IPS-20b (cell line): ENCODE measurements at regions not wholly inside any gene's neighbourhood (a gene's known extent, or its start where the extent isn't known, plus 50 kb on each side); places are given as distances from the start of the nearest gene placed in this dataset.
"Not testable (repeated sequence)": the region's sequence is repeated elsewhere in the genome, so short reads cannot be mapped to it uniquely, and the experiment has no call there.

Experiments used
- H3K27ac ChIP-seq: one replicate; pipeline ENCODE4 v1.5.1; 2013; ENCODE audit warnings: low read length
- H3K27me3 ChIP-seq: 2 replicates; pipeline ENCODE4 v1.6.1; 2013; ENCODE audit warnings: mild to moderate bottlenecking, low read length, inconsistent platforms; ENCODE audit not compliant: insufficient read depth
- H3K36me3 ChIP-seq: 2 replicates; pipeline ENCODE4 v1.6.1; 2013; ENCODE audit warnings: low read depth, mild to moderate bottlenecking, inconsistent platforms, low read length, moderate library complexity; ENCODE audit not compliant: insufficient read depth
- H3K4me1 ChIP-seq: 2 replicates; pipeline ENCODE4 v1.6.1; 2013; ENCODE audit warnings: mild to moderate bottlenecking, control low read depth, inconsistent platforms, low read length, moderate library complexity; ENCODE audit not compliant: insufficient read depth
- H3K4me3 ChIP-seq: 2 replicates; pipeline ENCODE4 v1.5.1; 2013; ENCODE audit warnings: mild to moderate bottlenecking, low read length, inconsistent platforms
- H3K9ac ChIP-seq: 2 replicates; pipeline ENCODE4 v1.6.1; 2013; ENCODE audit warnings: low read depth, mild to moderate bottlenecking, inconsistent platforms, low read length, moderate library complexity
- H3K9me3 ChIP-seq: 2 replicates; pipeline ENCODE4 v1.6.1; 2013; ENCODE audit warnings: mild to moderate bottlenecking, low read depth, low read length, inconsistent platforms; ENCODE audit not compliant: insufficient read depth

GRCh38 chr4:189870511-189871234, 70.0 kb upstream of the FRG1 start:
- Histone ChIP-seq H3K4me3 (no peak overlapping the region), H3K9me3 (no peaks in the 10 kb centered on the region), H3K9ac (no peak overlapping the region), H3K27ac (no peak overlapping the region), H3K4me1 (no peaks in the 10 kb centered on the region), H3K27me3 (no peaks in the 10 kb centered on the region), H3K36me3 (no peaks in the 10 kb centered on the region)

GRCh38 chr4:189874591-189874990, 66.1 kb upstream of the FRG1 start:
- Histone ChIP-seq H3K9ac (no peak overlapping the region), H3K9me3 (no peaks in the 10 kb centered on the region), H3K27me3 (no peaks in the 10 kb centered on the region), H3K36me3 (no peaks in the 10 kb centered on the region), H3K4me3 (no peak overlapping the region), H3K4me1 (no peaks in the 10 kb centered on the region), H3K27ac (no peak overlapping the region)

- not testable (repeated sequence) for H3K36me3 ChIP-seq, H3K27me3 ChIP-seq, H3K9me3 ChIP-seq, H3K9ac ChIP-seq, H3K4me1 ChIP-seq, H3K27ac ChIP-seq, H3K4me3 ChIP-seq
These were observed 59.5 kb upstream of the FRG1 start for GRCh38 chr4:189881190-189881589.

GRCh38 chr4:189888407-189888806, 52.3 kb upstream of the FRG1 start:
- not testable (repeated sequence) for H3K4me1 ChIP-seq, H3K36me3 ChIP-seq, H3K9ac ChIP-seq, H3K4me3 ChIP-seq, H3K27ac ChIP-seq, H3K27me3 ChIP-seq
- H3K9me3 ChIP-seq: peaks cover 21% of the 10 kb centered on the region
